SU-DHL-6 (cell line): ENCODE measurements at regions not wholly inside any gene's neighbourhood (a gene's known extent, or its start where the extent isn't known, plus 50 kb on each side); places are given as distances from the start of the nearest gene placed in this dataset.

Experiments used
- EZH2phosphoT487 ChIP-seq: fragments of 200-600 bp; sonication (generic), shearing (Covaris generic); conservative IDR thresholded peaks from 2 replicates; pipeline ENCODE4 v1.6.1; 2018; ENCODE audit warnings: mild to moderate bottlenecking, antibody characterized with exemption, low read length, moderate library complexity, mixed read lengths
- TF ChIP-seq, protein P1 (sequence below): fragments of 200-600 bp; sonication (generic); IDR thresholded peaks from one replicate; pipeline ENCODE4 v1.5.1; 2017; ENCODE audit warnings: antibody characterized with exemption, mild to moderate bottlenecking, low read length, moderate library complexity; ENCODE audit not compliant: insufficient read depth, poor library complexity, severe bottlenecking

DNA sequence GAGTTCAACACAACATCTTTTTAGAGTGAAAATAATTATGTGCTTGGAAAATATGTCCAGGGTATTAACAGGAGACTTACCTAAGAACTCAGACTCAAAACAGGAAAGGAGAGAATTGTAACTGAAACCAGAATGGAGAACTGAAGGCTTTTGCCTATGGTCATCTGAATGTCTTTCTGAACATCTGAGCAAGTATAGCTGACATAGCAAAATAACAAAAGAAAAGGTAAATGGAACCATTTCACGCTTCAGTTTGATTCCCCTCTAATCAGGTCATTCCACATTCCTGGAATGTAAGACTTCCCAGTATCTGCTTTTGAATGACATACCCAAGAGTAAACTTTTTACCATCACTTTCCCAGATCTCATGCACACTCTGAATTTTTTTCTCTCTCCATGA, 500.4 kb upstream of the HS3ST1 start:
- TF ChIP-seq, protein P1, sequence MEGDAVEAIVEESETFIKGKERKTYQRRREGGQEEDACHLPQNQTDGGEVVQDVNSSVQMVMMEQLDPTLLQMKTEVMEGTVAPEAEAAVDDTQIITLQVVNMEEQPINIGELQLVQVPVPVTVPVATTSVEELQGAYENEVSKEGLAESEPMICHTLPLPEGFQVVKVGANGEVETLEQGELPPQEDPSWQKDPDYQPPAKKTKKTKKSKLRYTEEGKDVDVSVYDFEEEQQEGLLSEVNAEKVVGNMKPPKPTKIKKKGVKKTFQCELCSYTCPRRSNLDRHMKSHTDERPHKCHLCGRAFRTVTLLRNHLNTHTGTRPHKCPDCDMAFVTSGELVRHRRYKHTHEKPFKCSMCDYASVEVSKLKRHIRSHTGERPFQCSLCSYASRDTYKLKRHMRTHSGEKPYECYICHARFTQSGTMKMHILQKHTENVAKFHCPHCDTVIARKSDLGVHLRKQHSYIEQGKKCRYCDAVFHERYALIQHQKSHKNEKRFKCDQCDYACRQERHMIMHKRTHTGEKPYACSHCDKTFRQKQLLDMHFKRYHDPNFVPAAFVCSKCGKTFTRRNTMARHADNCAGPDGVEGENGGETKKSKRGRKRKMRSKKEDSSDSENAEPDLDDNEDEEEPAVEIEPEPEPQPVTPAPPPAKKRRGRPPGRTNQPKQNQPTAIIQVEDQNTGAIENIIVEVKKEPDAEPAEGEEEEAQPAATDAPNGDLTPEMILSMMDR = no peak
- TF ChIP-seq EZH2phosphoT487 = no peak
